GM21515 (cell line): ENCODE measurements at regions not wholly inside any gene's neighbourhood (a gene's known extent, or its start where the extent isn't known, plus 50 kb on each side); places are given as distances from the start of the nearest gene placed in this dataset.
"Not testable (repeated sequence)": the region's sequence is repeated elsewhere in the genome, so short reads cannot be mapped to it uniquely, and the experiment has no call there.

Source experiments
- ATAC-seq: cut with Tn5 transposase; IDR thresholded peaks from one replicate; pipeline ENCODE4 v1.9.1; 2021; ENCODE audit not compliant: unreplicated experiment

DNA sequence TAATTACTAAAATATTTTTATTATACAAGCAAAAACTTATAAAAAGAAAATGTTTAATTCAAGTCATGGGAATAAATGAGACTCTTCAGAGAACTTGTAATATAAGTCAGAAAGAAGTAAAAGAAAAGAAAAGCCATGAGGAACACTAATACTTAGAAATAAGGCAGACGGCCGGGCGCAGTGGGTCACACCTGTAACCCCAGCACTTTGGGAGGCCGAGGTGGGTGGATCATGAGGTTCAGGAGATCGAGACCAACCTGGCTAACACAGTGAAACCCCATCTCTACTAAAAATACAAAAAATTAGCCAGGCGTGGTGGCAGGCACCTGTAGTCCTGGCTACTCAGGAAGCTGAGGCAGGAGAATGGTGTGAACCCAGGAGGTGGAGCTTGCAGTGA is 528.6 kb downstream of the IRS2 start:
- ATAC-seq: not testable (repeated sequence)
